ENCODE measurements at regions not wholly inside any gene's neighbourhood (a gene's known extent, or its start where the extent isn't known, plus 50 kb on each side); places are given as distances from the start of the nearest gene placed in this dataset.

- no peak for DNase-seq
Observed at GRCh38 chr3:102124704-102125103, 275.4 kb downstream of the NFKBIZ start.

DNA sequence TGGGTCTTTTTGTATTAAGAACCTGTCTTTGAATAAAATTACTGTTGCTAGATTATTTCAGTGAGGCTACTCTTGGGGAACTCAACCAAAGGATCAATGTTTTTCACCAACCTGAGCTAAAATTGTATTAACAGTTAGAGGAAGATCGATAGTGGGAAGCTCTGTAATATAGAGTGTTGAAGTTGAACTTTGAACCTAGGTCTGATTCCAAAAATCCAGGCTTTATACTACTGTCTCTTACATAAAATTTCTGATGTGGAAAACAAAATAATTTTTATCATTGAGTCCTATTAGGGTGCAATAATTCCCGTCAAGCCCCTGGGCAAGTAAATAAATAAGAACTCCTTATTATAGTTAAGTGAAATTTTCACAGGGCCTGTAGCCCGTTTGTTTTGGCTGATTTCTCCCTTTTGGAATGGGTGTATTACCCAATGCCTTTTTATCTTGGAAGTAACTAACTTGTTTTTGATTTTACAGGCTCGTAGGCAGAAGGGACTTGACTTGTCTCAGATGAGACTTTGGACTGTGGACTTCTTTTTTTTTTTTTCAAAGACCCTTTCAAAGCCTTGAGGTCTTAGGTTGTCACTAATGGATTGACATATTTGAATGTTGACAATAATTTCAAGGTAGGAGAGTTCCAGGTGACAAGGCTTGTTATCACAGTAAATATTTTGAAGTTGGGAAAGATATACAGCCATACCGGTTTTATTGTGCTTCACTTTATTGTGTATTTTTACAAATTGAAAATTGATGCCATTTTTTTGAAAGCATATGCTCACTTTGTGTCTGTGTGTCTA lies 276.1 kb downstream of the NFKBIZ start:
- no peak for DNase-seq

DNA sequence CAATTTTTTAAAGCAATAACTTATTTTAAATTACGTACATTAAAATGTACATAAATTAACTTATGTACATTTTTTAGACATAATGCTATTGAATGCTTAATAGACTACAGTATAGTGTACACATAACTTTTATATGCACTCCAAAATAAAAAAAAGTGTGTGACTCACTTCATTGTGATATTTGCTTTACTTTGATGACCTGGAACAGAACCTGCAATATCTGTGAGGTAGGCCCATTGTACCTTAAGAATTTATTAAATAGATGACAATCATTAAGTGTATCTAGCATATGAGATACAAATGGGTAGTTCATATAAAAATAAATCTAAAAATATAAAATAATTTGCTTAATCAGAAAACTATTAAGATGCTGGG lies 276.7 kb downstream of the NFKBIZ start:
- no peak for DNase-seq

DNA sequence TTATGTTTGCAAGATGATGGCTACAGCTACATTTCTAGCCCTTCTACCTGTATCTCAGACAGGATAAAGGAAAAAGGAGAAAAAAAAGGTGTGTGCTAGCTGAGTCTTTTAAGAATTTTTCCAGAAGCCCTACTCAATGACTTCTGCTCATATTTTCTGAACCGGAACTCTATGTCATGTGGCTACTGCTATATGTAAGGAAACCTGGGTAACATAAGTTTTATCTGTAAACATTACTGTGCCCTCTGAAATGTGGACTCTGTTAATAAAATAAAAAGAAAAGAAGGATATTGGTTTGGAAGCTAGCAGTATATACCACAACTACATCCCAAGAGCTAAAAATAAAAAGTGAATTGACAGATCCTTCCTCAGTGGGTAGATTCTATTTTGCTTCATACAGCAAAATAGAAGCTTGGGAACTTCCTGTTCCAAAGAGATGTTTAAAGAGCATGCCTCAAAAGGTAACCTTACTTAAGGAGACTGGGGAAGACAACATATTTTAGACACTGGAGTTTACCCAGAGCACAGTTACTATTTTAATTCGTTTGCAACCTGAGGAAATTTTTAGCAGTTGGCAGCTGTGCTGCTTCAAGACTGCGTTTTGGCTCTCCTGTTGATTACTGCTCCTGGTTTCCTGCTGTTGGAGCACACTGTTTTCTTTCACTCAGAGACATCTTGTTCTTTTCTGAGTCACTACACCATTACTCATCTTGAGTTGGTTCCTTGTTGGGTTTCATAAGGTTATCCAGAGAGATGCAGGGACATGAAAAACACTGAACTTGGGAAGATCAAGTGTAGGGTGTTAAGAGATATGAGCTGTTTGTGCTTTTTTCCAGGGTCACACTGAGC lies 280.7 kb downstream of the NFKBIZ start:
- DNase-seq = no peak

GRCh38 chr3:102132370-102132769 lies 283.1 kb downstream of the NFKBIZ start:
- DNase-seq = no peak

DNA sequence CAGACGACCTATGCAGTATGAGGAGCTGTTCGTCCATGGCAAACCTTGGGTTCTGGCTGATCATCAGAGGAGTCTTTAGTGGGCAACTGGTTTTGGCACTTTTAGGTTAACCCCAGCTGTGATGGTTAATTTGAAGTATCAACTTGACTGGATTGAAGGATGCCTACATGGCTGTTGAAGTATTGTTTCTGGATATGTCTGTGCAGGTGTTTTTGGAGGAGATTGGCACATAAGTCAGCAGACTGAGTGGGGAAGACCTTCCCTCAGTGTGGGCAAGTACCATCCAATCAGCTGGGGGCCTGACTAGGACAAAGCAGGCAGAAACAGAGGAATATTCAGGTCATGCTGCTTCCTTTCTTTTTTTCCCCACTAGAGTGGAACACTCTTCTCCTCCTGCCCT lies 284.1 kb downstream of the NFKBIZ start:
- DNase-seq = no peak

GRCh38 chr3:102135316-102135715 lies 286.0 kb downstream of the NFKBIZ start:
- DNase-seq = no peak

DNA sequence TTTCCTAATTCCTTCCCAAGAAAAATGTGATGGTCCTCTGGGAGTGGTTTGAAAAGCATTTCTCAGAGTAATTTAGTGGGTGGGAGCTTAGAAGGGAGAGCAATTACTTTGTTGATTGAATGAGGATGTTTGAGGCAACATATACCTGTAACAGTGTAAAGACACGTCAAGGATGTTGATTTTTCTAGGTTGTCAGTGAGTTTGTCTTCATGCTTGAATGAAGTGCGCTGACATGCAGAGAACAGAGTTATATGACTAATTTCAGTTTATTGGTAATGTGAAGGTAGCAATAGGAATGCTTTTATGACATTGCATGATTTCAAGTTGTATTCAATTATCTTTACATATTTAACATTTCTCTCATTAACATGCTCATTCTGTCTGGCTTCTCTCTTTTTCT lies 286.9 kb downstream of the NFKBIZ start:
- DNase-seq = no peak

DNA sequence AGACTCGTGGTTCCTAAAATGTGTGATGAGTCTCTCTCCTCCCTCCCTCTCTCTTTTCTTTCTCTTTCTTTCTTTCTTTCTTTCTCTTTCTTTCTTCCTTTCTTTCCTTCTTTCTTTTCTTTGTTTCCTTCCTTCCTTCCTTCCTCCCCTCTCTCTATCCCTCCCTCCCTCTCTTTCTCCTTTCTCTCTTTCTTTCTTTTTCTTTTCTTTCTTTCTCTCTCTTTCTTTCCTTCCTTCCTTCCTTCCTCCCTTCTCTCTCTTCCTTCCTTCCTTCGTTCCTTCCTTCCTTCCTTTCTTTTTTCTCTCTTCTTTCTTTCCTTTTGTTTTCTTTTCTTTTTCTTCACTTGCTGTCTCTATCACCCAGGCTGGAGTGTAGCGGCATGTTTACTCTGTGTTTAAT lies 290.8 kb downstream of the NFKBIZ start:
- DNase-seq = no peak

GRCh38 chr3:102141096-102141927 lies 292.0 kb downstream of the NFKBIZ start:
- DNase-seq = no peak

- no peak for DNase-seq
Observed at GRCh38 chr3:102141928-102142239, 292.6 kb downstream of the NFKBIZ start.

GRCh38 chr3:102142379-102143060 lies 292.3 kb upstream of the ZPLD1 start:
- no peak for DNase-seq

DNA sequence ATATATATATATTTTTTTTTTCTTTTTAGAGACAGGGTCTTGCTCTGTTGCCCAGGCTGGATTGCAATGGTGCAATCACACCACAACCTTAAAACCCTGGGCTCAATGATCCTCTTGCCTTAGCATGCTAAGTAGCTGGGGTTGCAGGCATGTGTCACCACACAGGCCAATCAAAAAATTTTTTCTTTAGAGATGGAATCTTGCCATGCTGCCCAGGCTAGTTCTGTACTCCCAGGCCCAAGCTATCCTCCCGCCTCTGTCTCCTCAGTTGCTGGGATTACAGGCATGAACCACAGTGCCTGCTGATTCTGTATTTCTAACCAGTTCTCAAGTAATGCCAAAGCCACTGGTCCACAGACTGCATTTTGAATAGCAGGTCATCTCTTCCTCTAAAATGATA lies 291.3 kb upstream of the ZPLD1 start:
- no peak for DNase-seq

DNA sequence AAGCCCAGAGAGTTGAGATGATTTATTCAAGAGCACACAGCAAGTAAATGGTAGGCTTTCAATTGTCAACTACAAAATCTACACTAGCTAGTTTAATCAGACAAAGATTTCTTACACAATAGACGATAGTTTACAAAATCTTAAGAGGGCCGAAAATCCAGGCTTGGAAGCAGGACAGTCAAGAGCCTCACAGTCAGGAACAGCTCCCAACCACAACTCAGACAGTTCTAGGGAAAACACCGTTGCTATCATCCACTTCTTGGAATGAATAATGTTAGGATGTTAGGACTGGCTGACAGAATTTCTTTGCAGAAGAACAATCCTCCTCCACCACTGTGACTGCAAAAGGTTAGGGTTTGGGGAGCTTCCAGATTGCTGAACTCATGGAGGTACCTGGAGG lies 290.8 kb upstream of the ZPLD1 start:
- no peak for DNase-seq

DNA sequence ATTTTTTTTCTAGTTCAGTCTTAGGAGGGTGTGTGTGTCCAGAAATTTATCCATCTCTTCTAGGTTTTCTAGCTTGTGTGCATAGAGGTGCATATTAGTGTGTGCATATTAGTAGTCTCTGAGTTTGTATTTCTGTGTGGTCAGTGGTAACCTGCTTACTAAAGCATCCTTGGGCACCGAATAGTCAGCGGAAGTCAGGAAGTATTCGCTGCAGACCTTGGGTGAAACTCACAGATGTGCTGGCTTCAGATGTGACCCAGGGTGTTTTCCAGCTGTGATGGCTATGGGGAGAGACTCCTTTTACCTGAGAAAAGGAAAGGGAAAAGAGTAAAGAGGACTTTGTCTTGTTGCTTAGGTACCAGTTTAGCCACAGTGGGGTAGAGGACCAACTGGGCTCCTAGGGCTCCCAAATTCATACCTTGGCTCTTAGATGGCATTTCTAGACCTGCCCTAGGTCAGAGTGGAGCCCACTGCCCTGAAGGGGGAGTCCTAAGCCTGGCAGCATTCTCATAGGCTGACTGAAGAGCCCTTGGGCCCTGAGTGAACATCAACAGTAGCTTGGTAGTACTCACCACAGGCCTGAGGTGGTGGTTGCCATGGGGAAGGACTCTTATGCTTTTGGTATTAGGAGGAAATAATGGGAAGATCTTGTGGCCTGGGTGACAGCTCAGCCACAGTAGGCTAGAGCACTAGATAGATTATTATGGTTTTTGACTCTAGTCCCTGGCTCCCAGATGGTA lies 286.0 kb upstream of the ZPLD1 start:
- no peak for DNase-seq

DNA sequence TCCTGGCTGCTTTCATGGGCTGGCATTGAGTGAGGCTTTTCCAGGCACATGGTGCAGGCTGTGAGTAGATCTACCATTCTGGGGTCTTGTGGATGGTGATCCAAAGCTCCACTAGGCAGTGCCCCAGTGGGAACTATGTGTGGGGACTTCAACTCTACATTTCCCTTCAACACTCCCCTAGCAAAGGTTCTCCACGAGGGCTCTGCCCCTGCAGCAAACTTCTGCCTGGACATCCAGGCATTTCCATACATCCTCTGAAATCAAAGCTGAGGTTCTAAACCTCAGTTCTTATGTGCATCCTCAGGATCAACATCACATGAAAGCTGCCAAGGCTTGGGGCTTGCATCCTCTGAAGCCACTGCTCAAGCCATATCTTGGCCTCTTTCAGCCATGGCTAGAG lies 282.9 kb upstream of the ZPLD1 start:
- DNase-seq = no peak

DNA sequence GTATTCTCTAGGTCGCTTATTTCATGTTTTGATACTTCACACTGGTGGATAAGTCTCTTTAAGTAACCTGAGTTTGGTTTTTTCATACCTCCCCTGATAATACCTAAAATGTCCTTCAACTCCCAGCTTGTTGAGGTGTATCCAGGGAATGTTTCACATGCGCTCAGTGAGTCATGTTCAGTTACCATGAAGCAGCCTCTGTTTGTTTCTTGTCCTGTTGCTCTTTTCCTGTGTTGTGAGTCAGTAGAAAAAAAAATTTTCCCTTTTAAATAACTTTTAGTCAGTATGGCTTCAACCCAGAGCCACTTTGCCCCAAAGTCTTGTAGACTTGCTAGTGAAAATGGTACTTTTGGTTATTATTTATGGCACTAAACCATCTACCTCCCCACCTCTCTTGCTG lies 278.4 kb upstream of the ZPLD1 start:
- DNase-seq = no peak

DNA sequence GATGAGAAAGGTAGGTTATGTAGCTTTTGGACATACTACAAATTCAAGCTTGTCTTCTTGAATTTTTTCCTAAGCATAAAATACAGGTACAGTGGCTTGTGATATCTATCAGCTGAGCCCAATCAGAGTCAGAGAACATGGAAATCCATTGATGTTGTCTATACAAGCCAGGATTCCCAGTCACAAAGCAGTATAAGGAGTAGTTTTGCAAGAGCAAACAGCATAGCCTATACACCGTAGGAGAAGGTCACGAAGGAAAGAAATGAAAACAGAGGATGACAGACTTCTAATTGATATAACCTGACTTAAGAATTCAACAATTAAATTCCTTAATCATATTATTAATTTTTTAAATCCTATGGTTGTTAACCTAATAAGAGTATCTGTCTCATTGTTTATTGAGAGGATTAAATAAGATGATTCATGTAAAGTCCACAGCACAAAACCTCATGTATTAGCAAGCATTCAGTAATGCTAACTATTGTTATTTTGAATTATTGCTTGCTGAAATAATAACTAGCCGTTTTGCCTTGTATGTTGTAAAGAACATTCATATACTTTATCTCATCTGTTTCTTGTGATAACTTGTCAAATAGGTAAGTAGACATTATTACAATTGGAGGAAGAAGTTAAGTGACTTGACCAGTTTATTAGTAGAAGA lies 276.6 kb upstream of the ZPLD1 start:
- DNase-seq = no peak

DNA sequence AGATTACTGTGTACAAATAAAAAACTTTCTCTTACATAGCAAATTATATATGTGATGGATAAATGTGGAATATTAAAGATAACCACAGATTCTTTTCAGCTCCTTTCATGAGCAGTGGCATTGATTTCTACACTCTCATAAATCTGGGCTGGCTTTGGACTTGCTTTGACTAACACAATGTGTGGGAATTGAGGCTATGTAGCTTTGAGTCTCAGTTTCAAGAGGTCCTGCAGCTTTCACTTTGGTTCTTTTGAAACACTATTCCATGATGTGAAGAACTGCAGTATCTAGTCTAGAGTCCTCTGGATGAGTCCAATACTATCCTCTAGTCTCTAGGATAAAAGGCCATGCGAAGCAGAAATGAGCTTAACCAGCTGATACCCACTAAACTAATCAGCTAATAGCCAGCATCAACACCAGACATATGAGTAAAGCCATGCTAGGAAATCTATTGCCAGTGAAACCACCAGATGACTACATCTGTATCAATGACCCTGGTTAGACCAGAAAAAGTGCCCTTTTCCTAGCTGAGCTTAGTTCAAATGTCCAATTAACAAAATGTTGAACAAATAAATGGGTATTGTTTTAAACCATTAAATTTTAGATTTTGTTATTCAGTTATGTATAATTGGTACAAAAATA lies 274.9 kb upstream of the ZPLD1 start:
- DNase-seq = no peak

DNA sequence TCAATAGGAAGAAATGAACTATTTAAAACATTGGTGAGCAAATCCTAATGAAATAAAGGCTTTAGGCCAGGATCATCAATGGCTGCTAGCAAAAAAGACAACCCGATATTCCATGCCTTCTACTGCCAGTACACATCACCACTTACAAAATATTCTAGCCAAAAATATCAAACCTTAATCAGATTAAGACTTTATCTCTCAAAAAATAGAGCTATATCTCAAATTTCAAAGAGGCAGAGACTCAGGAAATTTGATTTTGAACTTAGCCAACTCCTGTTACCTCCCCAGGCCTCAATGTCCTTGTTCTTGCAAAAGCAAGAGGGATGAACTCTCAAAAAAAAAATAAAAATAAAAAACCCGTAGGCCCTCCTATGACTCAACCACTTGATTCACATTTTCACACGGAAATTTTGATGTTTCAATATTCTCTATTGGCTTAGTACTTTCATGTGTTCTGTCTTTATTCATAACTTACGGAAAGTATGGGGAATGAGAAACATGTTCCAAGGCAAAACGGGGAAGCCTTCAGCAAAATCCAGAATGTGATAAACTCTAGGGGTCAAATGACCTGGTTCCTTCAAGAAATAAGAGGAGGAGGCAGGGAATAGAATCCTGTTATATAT lies 273.3 kb upstream of the ZPLD1 start:
- no peak for DNase-seq

GRCh38 chr3:102162251-102162650 lies 272.6 kb upstream of the ZPLD1 start:
- no peak for DNase-seq

Measured in NK-92 treated with Interleukin-12 subunit alpha and Interleukin-12 subunit beta, amount 100 ng/mL, for 24 hours (cell line).